Stimulated activated CD4-positive, alpha-beta T cell treated with anti-CD3 and anti-CD28 coated beads, Interleukin-15, amount 100 ng/mL, for 48 hours (primary cell): ENCODE measurements at regions not wholly inside any gene's neighbourhood (a gene's known extent, or its start where the extent isn't known, plus 50 kb on each side); places are given as distances from the start of the nearest gene placed in this dataset.

Source experiments
- DNase-seq, 2 donors: peaks; one replicate each; pipeline ENCODE4 v3.0.0-alpha.2; 2020; ENCODE audit warnings: low read depth in 2 of 2

DNA sequence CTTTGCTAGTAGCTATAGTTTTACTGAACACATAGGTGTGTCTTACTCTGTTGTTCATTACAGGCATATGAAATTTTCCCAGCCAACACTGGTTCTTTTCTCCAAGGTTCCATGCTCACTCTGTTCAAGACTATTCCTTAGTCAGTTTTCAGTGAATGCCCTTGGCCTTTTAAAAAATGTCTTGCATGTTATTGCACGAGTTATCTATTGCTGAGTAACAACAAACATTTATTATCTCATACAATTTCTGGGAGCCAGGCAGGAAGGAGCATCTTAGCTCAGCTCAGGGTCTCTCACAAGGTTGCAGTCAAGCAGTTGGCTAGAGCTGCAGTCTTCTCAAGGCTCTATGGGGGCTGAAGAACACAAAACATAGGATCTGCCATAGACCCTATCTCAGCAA is 223.5 kb downstream of the BTG1 start:
- no peak for DNase-seq

DNA sequence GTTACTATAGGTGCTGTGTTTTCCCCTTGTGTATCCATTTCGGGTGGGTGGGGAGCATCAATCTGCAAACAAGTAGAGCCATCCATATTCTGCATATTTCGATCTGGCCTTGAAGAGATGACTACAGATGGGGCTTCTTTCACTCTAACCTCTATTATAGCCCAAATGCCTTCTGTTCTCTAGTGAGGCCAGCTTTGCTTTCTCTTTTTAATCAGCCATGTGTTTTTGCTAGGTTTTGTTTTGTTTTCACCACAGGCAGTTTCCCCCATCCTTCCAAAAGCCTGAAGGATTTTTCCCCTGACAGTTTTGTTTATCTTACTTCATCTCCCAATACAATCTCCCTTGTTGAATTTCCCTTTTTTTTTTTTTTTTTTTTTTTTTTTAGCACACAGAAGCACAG is 224.1 kb downstream of the BTG1 start:
- no peak for DNase-seq

DNA sequence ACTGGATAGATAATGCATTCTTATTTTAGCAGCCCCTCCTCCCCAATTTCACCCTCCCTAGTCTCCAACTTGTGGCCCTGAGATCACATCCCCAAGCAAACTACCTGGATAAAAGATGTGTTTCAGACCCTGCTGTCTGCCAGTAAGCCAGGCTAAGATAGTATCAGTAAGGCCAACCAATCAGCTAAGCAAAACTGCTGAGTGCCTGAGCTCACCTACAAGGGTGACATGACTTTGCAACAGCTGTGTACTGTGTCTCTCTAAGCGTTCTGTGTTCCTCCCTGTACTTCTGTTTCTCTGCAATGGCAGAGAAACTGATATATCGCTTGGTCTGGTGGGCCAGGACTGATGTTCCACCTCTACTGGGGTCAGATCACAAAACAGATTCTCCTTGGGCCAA is 224.9 kb downstream of the BTG1 start:
- DNase-seq, result no peak

DNA sequence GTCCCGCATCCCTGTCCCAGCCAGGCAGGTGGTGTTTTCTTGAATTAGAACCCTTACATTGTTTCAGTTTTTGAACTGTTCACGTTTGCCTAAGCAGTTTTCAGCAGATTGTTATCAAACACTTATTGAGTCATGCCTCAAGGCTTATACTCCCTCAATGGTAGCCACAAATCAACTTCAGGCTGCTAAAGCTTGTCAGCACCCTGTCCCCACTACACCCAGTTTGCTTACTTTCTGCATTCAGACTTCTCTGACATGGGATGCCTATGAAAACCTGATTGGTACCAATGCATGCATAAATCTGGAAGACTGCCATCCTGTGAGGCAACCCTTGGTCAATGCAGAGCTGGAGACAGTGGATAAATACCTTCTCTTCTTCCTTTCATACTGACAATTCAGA is 225.4 kb downstream of the BTG1 start:
- no peak for DNase-seq

- DNase-seq, result no peak
Measured at GRCh38 chr12:91918431-91918830, 227.2 kb downstream of the BTG1 start.

DNA sequence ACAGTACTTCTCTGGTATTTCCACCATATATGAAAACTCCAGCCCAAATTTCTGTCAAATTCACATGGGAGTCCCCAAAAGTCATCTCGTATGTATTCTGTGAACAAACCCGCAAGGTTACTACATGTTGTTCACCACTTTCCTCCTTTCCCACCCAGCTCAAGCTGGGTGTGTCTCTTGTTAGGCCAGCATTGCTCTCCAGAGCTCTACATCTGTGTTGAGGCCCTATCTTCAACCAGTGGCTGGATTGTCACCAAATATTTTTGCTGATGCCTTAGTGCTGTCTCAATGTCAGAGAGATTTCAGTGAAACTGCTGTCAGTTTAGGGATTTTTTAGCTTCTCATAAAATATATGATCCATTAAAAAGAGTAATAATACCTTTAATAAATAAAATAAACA is 230.9 kb downstream of the BTG1 start:
- DNase-seq, result no peak

DNA sequence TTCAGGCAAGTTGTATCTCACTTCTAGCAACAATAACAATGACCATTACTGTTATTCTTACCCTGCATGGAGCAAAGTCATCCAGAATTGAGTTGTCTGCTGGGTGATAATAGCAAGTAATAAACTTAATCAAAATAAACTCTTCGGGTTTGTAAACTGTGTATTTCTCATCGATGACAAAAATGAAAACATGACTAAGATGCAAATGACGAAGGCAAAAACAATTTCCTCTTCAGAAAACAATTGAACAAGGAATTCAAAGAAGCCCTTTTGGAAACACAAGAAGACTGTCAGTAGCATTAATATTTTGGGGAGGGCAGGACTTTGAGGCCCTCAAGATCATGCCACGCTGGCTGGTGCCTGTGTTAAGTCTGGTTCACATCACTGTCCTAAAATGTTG is 232.0 kb downstream of the BTG1 start:
- no peak for DNase-seq

DNA sequence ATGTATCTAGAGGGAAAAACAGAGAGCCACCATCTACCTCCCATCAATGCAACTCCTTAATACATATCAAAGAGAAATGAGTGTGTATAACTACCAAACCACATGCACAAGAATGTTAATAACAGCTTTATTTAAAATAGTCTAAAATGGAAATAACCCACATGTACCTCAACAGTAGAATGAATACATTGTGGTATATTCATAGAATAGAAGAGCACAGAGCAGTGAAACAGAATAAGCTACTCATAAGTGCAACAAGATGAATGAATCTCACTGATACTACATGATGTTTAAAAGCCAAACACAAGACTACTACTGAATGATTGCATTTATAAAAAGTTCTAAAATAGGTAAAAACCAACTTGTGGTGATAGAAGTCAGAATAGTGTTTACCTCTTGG is 232.5 kb downstream of the BTG1 start:
- no peak for DNase-seq

DNA sequence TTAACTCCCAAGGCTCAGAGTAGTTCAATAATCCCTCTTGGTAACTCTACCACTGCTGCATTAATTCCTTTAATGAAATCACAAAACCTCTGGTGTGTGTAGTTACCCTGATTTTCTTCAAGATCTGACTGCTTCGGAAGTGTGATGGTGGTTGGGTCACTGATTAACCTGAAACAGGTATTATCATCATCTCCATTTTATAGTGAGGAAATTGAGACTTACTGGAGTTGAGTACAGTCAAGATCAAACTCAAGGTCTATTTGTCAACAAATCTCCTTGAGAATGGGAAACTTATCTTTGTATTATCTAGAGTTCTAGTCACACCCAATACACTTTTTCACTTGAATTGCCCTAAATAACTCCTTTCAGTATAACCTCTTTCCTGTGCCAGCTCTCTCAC is 233.5 kb downstream of the BTG1 start:
- no peak for DNase-seq

GRCh38 chr12:91910871-91911388 is 234.7 kb downstream of the BTG1 start:
- no peak for DNase-seq

GRCh38 chr12:91902860-91903683 is 242.6 kb downstream of the BTG1 start:
- no peak for DNase-seq

- no peak for DNase-seq
Measured at GRCh38 chr12:91901381-91902074, 244.1 kb downstream of the BTG1 start.

GRCh38 chr12:91900971-91901370 is 244.7 kb downstream of the BTG1 start:
- DNase-seq, result no peak

GRCh38 chr12:91899056-91899455 is 246.6 kb downstream of the BTG1 start:
- no peak for DNase-seq

- DNase-seq, result no peak
Measured at GRCh38 chr12:91897025-91897515, 248.6 kb downstream of the BTG1 start.

DNA sequence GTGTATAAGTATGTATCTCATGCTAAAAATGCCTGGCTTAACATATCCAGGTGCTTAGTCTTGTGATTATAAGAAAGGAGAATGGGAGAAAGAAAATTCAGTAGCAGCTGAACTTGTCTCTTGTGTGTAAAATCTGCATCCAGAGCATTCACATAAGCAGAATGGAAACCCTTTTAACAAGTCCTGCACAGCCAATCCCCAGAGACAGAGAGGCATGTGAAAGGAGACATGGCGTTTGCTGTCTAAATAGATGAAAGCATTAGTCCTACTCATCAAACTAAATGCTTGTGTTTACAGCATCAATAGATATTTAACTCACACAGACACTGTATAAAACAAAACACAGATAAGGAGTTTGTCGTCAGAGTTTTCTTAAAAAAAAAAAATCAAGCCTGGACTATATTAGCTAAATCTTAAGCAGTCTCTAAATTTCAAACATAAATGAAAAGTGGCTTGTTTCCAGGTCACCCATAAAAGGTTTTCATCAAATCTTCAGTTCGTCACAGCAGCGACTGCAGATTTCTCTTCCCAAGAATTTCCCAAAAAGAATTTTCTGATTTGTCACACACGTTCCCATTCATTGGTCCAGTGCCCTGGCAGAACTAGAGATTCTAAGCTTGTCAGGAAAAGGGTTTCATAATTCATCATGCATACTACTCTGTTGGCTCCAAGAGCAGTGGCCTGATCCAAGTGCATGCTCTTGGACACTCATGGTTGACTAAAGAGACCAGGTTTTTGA is 249.2 kb downstream of the BTG1 start:
- DNase-seq, result no peak

DNA sequence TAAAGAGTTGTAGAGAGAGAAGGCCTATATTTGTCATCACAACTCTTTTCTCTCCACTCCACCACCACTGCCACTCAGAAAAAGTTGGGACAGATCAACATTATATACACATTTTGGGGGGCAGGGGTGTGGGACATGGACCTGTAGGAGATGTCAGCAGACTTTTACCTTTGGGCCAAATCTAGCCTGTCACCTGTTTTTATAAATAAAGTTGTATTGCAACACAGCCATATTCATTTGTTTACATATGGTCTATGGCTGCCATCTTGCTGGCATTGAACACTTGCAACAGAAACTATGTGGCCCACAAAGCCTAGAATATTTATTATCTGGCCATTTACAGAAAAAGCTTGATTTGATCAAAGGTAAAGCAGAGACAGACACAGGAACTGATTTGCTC is 250.7 kb downstream of the BTG1 start:
- no peak for DNase-seq

- DNase-seq, result no peak
Measured at GRCh38 chr12:91893476-91893875, 252.2 kb downstream of the BTG1 start.

DNA sequence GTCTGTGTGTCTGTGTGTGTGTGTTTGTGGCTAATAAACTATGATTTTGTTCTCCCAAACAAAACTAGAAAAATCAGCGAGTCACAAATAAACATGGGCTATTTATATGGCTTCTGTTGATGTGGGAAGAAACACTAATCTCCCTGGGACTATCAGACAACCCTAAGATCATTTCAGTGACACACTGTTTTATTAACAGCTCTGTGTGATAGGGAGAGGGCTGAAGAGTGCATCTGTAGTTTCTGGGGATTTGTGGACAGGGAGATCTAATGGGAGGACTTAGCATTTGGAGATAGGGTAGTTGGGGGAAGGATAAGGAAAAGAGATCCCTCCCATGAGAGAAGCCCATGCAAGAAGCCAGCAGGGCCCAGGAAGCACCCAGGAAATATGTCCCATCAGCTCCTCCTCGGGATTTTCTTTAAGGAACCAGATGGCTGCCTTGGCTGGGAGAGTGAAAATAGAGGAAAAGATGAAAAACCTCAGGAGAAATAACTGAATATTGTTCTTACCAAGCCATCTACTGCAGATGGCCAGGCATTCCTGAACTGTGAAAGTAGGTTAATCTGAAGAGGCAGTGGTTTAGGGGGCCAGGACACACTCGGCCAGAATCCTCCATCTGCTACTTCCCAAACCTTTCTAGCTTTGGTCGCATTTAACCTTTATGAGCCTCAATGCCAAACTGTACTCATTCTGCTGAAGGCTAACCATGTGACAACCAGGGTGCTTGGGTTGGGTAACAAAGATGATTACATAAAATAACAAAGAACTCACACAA is 253.4 kb downstream of the BTG1 start:
- DNase-seq, result no peak

GRCh38 chr12:91890742-91891141 is 254.9 kb downstream of the BTG1 start:
- no peak for DNase-seq

GRCh38 chr12:91889910-91890309 is 255.7 kb downstream of the BTG1 start:
- no peak for DNase-seq

DNA sequence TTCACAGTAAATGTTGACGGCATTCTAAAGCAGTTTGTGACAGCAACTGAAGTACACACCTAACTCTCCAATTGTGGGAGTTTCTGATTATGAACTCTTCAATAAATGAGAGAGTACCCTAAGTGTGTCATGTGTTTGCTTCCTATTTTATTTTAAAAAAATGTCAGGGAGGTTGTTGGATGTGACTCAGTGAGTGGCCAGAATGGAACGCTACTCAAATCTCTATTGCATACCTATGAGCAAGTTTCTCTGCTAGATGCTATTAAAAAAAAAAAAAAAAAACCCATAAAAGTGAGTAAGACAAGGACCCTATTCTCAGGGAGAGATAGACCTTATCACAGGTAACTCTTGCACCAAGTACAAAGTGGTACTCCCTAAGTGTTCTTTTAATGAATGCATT is 256.6 kb downstream of the BTG1 start:
- no peak for DNase-seq
